ENCODE measurements at regions not wholly inside any gene's neighbourhood (a gene's known extent, or its start where the extent isn't known, plus 50 kb on each side); places are given as distances from the start of the nearest gene placed in this dataset.

DNA sequence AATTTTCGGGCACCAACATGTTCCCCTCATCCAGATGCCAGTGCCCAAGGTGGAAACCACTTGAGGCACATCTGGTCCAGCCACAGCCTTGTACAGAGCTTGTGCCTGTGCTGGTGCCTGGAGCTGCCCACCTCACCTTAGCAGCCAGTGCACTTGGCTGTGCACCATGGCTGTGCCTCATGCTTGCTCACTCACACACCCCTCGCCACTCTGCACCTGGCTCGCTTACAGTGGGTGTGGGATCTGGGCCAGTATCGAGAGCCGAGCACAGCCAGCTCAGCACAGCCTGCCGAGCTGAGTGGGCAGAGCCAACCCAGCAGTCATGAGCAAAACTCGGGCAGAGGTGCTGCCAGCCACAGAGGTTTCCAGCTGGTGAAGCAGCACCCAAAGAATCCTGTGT, 139.9 kb upstream of the NUPR2 start:
- Histone ChIP-seq H4K8ac (replicated peaks; ENCODE audit: insufficient read length, low read depth, low read length) (no peak overlapping the region), H2BK12ac (ENCODE audit: insufficient read length, low read depth, low read length) (no peak overlapping the region), H2AK5ac (ENCODE audit: insufficient read length, low read length) (no peak overlapping the region), H3K9me3 (ENCODE audit: control insufficient read depth, low read depth, low read length) (peaks cover 96% of the 10 kb centered on the region), H3K4me2 (ENCODE audit: insufficient read depth, insufficient read length, low read length) (no peak overlapping the region), H3K23me2 (ENCODE audit: insufficient read length, low read depth, low read length, poor library complexity, severe bottlenecking) (no peaks in the 10 kb centered on the region), H3K27ac (ENCODE audit: insufficient read length, low read depth, low read length) (no peak overlapping the region), H3K79me2 (ENCODE audit: insufficient read depth, low read length) (no peaks in the 10 kb centered on the region), H4K20me1 (ENCODE audit: control insufficient read depth, insufficient read depth, insufficient read length) (no peaks in the 10 kb centered on the region), H3K79me1 (ENCODE audit: insufficient read depth, low read depth, low read length, poor library complexity, severe bottlenecking) (no peaks in the 10 kb centered on the region), H3K9ac (ENCODE audit: extremely low read depth, insufficient read length, low read length) (no peak overlapping the region), H2BK20ac (ENCODE audit: low read depth, low read length, poor library complexity, severe bottlenecking) (no peak overlapping the region), H2BK120ac (ENCODE audit: low read depth, low read length, poor library complexity, severe bottlenecking) (no peak overlapping the region), H2BK5ac (ENCODE audit: insufficient read length, low read length) (no peak overlapping the region), H3K23ac (ENCODE audit: insufficient read length, low read depth, low read length) (no peak overlapping the region), H3K4ac (ENCODE audit: low read depth, low read length) (no peak overlapping the region), H3K56ac (ENCODE audit: insufficient read length, low read depth, low read length) (no peak overlapping the region), H3K14ac (ENCODE audit: insufficient read depth, low read length) (no peak overlapping the region), H2BK15ac (ENCODE audit: low read depth, low read length) (no peak overlapping the region), H3T11ph (ENCODE audit: low read length) (no peak overlapping the region), H4K5ac (ENCODE audit: insufficient read length, low read depth, low read length) (no peak overlapping the region), H4K91ac (ENCODE audit: insufficient read length, low read depth, low read length) (no peak overlapping the region), H3K18ac (ENCODE audit: insufficient read length, low read depth, low read length) (no peak overlapping the region), H2AFZ (ENCODE audit: low read length) (no peak overlapping the region), H3K4me1 (ENCODE audit: insufficient read depth, low read length) (no peaks in the 10 kb centered on the region), H3K27me3 (ENCODE audit: insufficient read depth, low read length) (no peaks in the 10 kb centered on the region)
- Mint-ChIP-seq H3K4me3 (no peak overlapping the region), H3K27me3 (ENCODE audit: low read depth) (no peaks in the 10 kb centered on the region; the same call in 1 of the 2 replicates), H3K27ac (no peak overlapping the region), H3K9me3 (peaks cover 88 to 89% of the 10 kb centered on the region in 2 experiments), H3K4me1 (no peaks in the 10 kb centered on the region), H3K36me3 (ENCODE audit: insufficient read depth in 1 of 3, low read depth in 3 of 3) (peaks cover 4 to 34% (median 15%) of the 10 kb centered on the region in 3 experiments; a peak in 6 of 7 replicates)
- DNase-seq = no peak
- WGBS (ENCODE audit: extremely low coverage, insufficient read length, low lambda C conversion rate) = no CpG with 5 or more reads among the region's 7 CpGs
- TF ChIP-seq, protein P1, sequence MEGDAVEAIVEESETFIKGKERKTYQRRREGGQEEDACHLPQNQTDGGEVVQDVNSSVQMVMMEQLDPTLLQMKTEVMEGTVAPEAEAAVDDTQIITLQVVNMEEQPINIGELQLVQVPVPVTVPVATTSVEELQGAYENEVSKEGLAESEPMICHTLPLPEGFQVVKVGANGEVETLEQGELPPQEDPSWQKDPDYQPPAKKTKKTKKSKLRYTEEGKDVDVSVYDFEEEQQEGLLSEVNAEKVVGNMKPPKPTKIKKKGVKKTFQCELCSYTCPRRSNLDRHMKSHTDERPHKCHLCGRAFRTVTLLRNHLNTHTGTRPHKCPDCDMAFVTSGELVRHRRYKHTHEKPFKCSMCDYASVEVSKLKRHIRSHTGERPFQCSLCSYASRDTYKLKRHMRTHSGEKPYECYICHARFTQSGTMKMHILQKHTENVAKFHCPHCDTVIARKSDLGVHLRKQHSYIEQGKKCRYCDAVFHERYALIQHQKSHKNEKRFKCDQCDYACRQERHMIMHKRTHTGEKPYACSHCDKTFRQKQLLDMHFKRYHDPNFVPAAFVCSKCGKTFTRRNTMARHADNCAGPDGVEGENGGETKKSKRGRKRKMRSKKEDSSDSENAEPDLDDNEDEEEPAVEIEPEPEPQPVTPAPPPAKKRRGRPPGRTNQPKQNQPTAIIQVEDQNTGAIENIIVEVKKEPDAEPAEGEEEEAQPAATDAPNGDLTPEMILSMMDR (conservative IDR thresholded peaks at IDR 0.05) = no peak

All from H9 (cell line).